DMS79 (cell line): ENCODE measurements at regions not wholly inside any gene's neighbourhood (a gene's known extent, or its start where the extent isn't known, plus 50 kb on each side); places are given as distances from the start of the nearest gene placed in this dataset.

Experiments
- DNase-seq: peaks from one replicate; lab custom pipeline; 2025; lab: John Stamatoyannopoulos, UW

GRCh38 chr1:48054232-48054631 lies 57.0 kb upstream of the TRABD2B start:
- DNase-seq: no peak

GRCh38 chr1:48052923-48053291 lies 55.7 kb upstream of the TRABD2B start:
- no peak for DNase-seq

DNA sequence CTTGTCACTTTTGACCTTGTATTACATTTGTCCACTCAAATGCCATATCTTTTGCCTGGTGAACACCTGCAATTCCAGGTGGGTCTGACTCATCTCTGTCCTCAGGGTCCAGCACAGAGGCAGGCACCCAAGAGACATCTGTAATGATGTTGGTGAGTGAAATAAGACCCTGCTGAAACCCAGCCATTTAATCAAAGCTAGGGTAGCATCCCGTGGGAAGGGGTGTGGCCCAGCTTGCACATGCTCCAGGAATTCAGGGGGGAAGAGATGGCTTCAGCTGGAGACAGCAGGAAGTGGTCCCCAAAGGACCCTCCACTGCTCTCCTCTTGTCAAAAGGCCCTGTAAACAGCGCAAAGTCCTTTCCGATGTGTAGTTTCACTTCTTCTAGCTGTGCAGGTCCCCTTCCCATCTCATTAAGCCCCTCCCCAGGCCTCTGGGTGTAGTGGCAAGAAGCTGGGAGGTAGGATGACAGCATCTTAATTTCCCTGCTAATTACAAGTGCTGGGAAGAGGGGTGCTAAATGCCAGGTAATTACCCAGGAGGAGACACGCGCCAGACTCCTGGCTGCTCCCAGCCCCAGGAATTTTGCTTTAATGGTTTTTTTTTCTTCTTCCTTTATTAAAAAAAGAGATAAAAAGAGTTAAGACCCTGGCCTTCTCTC lies 54.4 kb upstream of the TRABD2B start:
- peak; percentile 11 for DNase-seq

DNA sequence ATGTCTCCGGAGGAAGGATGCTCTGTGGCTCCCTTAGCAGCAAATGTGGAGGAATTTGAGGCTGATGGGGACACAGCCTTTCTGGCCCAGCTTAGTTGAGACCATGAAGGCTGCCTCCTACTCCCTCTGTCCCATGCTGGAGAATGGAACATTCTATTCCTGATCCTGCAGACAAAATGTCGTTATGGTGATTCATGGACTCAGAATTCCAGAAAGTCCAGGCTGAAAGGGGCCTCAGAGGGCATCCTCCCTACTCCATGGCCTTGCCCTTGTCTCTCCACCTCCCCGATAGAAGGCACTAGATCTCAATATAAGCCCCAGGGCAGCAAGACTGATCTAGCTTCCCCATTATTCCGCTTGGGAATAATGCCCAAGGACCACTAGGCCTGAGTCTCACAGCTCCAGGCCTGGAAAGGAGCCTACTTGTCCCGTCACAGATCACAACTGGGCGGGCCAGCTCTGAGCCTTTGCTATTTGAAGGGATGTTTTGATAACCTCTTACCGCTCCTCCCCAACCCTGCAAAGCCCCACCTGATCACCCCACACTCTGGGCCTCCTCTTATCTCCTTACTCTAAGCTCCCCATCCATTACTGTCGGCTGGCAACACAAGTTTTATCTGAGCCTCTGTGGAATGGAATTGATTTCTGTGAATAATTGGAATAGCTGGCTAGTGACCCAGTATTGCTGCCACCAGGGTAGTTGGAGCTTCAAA lies 52.8 kb upstream of the TRABD2B start:
- DNase-seq: no peak

DNA sequence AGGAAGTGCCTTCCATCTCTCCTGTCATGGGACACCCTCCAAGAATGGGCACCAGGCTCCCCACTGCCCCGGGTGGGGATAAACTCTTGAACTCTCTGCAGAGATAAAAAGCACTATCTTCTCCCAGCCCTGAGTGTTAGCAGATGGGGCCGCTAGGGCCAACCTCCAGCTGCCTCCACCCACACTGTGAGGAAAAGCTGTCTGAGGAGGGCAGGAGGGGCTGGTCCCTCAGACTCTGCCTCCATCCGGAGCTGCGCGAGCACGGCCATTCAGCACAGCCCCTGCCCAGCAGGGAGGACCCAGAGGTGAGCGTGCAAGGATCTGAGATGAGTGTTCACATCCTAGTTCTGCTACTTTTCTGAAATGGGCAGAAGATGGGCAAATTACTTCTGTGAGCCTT lies 51.8 kb upstream of the TRABD2B start:
- no peak for DNase-seq

DNA sequence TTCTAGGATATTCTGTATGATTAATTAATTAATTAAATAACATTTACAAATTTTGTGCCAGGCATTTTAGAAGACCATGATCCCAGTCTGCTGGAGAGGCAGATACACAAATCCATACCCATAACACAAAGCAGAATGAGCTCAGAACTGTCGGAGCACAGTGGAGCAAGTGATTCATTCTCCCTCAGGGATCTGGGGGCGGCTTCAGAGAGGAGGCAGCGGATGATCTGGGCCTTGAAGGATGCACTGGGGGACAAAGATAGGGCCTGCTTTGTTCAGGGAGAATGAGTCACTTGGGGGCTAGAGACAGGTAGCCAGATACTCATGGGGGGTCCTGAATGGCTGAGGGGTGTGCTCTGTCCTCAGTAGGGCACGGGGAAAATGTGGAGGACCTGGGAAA lies 50.9 kb upstream of the TRABD2B start:
- no peak for DNase-seq

GRCh38 chr1:48047116-48047515 lies 49.9 kb upstream of the TRABD2B start:
- no peak for DNase-seq
